ENCODE measurements at regions not wholly inside any gene's neighbourhood (a gene's known extent, or its start where the extent isn't known, plus 50 kb on each side); places are given as distances from the start of the nearest gene placed in this dataset.

DNA sequence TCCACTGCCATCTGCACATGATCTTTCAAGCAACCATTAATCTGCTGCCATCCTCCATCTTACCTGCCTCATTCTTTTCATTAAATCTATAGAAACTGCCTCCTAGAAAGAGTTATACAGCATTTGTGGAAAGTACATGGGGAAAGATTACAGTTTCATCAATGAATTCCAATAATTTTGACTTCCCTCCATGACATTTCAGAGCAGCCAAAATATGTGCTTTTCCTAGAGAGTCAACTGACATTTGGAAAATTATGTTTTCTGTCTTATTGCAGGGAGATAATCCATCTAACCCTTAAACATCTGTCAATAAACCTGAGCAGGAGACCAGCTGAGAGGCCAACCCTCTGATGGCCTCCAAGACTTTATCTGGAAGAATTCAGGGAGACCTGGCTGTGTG is 147.0 kb upstream of the CDH5 start:
- no peak for DNase-seq (ENCODE audit: low spot score)

DNA sequence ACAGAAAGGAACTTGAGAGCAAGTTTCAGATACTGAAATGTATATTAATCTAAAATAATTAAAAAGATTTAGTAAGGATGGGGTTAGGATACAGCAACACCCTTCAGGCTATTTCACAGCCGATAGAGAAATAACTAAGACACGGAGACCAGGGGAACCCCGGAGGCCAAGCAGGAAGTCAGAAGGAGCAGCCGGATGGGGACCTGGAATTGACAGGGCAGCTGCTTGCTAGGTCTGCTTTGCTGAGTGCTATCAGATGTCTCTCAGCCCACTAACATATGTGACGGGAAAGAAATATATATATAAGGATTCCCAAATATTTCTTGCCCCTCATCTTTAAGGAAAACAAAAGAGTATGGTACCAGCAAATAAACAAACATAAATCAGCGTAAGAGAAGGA is 154.1 kb upstream of the CDH5 start:
- no peak for DNase-seq (ENCODE audit: low spot score)

DNA sequence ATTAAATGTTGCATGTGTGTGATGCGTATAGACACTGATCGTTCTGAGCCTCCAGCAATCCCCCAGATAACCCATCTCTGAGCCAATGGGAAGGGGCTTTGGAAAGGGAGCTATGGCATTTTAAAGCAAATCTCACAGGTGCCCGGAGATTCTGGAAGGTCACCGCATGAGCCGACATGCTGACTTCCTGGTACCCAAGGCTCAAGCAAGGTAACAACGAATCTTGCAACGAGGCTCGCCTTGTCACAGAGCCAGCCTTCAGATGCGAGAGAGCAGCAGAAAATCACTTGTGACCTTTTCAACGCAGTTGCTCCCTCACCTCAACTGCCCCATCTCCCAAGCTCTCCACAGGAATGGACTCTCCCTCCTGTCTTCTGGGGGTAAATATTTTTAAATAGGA is 154.8 kb upstream of the CDH5 start:
- DNase-seq (ENCODE audit: low spot score), result no peak

- no peak for DNase-seq (ENCODE audit: low spot score)
Measured at GRCh38 chr16:66207883-66208265, 158.6 kb upstream of the CDH5 start.

GRCh38 chr16:66207139-66207882 is 159.2 kb upstream of the CDH5 start:
- DNase-seq (ENCODE audit: low spot score), result no peak

GRCh38 chr16:66206363-66206762 is 160.1 kb upstream of the CDH5 start:
- no peak for DNase-seq (ENCODE audit: low spot score)

DNA sequence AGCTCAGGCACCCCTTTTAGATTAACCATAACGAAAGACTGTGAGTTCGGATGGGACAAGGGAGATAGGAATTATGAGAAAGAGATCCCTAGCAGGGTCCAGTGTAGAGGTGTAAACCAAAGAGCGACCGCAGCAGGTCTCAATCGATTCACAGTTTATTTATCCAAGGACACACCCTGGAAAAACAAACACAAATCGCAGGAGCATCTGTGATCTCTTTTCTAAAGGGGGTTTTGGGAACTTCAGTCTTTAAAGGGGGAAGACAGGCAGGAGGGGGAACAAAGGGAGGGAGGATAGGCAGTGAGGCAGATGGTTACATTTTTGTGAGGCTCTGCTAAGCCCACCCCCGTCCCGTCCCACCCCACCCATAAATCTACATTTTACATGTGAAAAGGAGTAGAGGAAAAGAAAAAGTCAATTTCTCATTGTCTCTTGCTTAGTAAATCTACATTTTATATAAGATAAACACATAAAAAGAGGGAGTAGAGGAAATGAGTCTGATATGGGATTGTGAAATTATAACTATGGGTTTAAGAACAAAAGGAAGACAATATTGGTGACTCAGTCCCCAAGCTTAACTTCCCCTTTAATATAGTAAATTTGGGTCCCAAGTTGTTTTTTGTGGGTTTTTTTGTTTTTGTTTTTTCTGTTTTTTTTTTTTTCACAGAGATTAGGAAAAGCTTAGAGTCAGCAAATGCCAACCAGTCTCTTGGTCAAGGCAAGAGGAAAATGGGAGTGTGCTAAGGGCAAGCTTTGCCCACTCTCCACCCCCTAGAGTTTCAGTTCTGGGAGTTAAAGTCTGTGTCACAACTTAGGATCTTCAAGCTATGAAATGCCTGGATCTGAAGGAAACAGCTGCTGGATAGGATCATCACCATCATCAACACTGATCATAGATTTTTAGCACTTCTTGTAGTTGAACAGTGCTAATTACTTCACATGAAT is 160.9 kb upstream of the CDH5 start:
- DNase-seq (ENCODE audit: low spot score), result no peak

GRCh38 chr16:66204756-66205155 is 161.7 kb upstream of the CDH5 start:
- DNase-seq (ENCODE audit: low spot score), result no peak

DNA sequence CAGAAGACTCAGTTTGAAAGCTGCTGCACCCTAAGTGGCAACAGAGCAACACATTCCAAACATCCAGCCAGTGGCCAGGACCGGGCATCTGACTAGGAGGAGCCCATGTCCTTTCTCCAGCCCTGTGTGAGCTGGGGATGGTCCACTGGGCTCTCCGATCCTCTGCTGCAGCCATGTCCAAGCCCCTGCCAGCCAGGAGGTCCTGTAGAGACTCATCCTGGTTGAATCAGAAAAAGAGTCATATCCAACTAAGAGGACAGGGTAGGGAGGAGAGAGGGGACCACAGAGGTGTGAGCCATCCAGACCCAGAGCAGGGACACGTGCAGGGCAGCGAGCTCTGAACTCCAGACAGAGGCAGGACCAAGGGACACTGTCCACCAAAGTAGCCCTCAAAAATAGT is 163.0 kb upstream of the CDH5 start:
- no peak for DNase-seq (ENCODE audit: low spot score)

- DNase-seq (ENCODE audit: low spot score), result no peak
Measured at GRCh38 chr16:66199189-66199588, 167.3 kb upstream of the CDH5 start.

DNA sequence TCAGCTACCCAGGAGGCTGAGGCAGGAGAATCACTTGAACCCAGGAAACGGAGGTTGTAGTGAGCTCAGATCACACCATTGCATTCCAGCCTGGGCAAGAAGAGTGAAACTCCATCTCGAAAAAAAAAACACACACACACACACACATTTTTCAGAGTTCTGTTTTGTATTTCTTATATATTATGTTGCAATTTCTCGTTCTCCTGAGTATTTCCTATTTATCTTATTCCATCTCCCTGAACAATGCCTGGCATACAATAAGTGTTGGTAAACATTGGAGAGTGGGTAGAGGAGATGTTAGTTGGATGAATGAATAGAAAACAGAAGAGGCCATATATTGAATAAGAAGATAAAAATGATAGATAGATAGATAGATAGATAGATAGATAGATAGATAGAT is 167.8 kb upstream of the CDH5 start:
- no peak for DNase-seq (ENCODE audit: low spot score)

DNA sequence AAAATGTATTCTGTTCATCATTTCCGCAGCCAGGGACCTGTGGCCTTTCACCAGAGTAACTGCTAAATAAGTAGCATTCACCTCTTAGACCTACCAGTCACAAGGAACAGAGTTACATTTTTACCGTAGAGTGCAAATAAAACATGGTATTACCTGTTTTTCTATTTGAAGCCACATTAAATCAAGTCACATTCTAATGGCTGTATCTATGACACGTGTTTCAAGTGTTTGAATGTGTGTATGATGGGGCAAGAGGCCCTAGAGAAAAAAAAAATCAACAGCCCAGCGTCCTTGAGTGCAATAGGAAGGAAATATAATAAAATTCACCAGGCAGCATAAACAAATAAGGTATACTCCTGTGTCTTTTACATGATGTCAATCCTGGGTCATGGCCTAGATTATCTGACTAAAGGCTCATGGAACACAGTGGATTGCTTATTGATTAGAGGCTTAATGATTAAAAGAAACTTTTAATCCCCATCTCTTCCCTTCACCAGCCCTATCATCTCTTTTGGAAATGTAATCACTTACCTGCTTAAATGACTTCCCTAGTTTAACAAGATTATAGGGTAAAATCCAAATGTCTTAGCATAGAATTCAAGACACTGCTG is 168.7 kb upstream of the CDH5 start:
- no peak for DNase-seq (ENCODE audit: low spot score)

DNA sequence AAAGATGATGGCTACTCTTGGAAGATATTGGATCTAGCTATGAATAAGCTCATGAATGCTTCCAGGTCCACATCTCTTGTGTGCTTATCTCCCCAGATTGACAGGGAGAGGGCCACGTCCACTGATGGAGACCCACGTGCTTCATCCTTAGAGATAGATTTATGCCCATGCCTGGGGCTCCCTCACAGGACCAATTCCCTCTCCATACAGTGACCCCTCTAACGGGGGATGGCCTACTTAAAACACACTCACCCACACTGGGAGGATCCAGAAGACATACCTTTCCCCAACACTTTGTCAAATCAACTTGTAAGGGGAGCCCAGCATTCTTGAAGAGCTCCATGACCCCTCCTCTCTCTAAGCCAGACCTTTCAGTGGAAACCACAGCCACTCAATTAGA is 169.7 kb upstream of the CDH5 start:
- no peak for DNase-seq (ENCODE audit: low spot score)

DNA sequence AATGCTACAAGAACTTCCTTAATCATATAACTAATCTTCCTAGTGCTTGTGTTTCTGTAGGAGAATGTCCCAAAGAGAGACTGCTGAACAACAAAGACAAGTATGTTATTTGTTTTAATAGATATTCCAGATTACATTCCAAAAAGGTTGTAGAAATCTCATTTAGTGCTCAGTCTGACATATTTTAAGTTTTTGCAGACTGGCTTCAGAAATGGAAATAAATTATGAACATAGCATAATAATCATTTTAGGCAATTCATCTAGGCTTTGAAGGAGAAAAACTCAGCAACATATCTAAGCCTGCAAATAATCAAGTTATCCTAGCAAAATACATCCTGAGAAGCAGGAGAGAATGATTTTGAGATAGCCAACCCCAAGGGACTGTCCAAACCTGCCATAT is 171.6 kb upstream of the CDH5 start:
- DNase-seq (ENCODE audit: low spot score), result no peak

DNA sequence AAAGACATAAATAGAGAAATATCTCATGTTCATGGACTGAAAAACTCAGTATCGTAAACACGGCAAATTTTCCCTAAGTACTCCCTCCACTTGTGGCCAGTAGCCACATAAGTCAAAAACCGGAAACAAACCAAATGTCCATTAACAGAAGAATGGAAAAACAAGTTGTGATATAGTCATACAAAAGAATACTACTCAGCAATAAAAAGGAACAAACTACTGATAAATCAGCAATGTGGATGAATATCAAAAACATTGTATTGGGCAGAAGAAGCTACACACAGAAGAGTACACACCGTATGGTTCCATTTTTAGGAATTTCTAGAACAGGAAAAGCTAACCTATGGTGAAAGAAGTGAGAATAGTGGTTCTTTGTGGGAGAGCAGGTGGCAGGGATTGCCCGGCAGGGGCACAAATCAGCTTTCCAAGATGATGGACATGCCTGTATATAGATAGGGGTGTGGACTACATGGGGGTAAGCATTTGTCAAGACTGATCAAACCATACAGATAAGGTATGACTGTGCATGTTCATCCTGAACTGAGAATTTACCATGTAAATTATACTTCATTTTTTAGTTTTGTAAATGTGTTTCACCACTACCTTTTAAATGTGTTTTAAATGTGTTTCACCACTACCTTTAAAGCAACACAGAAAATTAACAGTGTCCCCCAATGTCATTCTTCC is 172.8 kb upstream of the CDH5 start:
- no peak for DNase-seq (ENCODE audit: low spot score)

GRCh38 chr16:66190411-66190810 is 176.1 kb upstream of the CDH5 start:
- DNase-seq (ENCODE audit: low spot score), result no peak

- DNase-seq (ENCODE audit: low spot score), result no peak
Measured at GRCh38 chr16:66189951-66190350, 176.5 kb upstream of the CDH5 start.

DNA sequence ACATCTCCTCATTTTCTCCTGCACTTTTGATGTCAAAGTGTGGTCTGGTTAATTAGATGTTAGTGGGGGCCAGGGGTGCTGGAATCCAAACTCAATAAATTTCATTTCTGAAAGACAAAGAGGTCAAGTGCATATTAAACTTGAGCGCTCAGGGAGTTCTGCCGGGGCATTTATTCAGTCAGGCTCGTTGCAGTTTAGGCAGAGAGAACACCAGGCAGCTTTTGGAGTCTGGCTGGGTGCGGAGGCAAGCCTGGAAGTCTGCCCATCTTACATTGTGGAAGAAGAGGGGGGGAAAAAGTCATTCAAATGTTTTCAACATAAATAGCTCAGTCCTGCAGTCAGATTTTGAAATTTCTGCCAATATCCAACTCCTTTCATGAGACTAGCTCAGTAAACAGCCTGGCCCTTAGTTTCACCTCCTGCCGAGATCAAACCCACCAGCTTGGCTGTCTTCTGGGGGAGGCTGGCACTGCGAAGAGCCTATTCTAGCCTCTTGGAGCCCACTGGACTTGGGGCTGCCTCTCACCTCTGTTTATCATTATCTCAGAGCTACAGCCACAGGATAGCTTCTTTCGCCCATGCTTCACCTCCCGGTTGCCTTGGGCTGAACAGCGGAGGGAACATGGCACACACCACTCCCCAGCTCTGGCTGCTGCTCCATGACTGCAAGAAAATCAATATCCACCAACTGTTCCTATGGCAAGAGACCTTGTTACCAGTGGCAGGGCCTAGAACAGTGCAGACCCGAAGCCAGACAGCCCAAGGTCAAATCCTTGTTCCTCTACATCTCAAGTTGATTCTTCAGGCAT is 177.4 kb upstream of the CDH5 start:
- DNase-seq (ENCODE audit: low spot score), result no peak

DNA sequence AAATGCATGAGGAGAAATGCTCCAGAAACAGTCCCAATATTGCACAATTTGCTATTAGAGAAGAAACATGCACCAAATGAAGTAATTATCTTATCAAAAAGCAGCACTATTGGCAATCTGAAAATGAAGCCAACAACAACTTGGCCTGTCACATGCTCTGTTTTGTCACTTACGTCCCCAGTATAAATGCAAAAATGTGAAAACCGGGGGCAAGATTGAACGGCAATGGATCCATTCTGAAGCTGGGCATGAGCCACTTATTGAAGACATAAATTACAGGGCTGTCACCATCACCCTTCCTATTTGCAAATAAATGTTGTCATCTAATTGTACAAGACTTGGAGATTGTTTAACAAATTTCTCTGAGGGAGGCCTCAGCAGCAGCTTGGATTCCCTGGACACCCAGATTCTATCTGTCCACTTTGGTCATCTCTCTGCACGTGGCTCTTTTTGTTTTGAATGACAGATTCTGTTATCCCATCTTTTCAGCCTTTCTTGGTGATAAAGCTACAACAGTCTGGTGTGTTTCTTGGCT is 180.2 kb upstream of the CDH5 start:
- DNase-seq (ENCODE audit: low spot score), result no peak

DNA sequence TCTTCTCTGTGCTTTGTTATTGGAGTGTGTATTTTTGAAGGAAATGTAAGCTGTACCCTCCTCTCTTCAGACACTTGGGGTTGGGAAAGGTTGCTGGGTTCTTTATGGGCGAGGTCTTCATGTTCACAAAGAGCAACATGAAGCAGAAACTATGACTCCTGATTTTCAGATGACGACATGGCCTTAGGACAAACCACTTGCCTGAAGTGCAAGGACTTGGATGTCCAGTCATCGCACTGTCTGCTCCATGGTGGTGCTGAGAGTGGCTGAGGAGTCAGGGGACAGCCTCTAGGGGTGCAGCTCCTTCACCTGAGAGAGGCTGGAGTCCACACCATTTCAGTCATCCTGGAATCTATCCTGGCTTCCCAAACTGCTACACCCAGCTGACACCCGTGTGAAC is 183.9 kb upstream of the CDH5 start:
- DNase-seq (ENCODE audit: low spot score), result no peak

GRCh38 chr16:66176731-66177130 is 189.8 kb upstream of the CDH5 start:
- DNase-seq (ENCODE audit: low spot score), result peak; percentile 62
